SHP77 (cell line): ENCODE measurements at regions not wholly inside any gene's neighbourhood (a gene's known extent, or its start where the extent isn't known, plus 50 kb on each side); places are given as distances from the start of the nearest gene placed in this dataset.
"Not testable (repeated sequence)": the region's sequence is repeated elsewhere in the genome, so short reads cannot be mapped to it uniquely, and the experiment has no call there.

ENCODE experiments used
- DNase-seq, 2 experiments: peaks; one replicate each; lab custom pipeline; 2025; lab: John Stamatoyannopoulos, UW

DNA sequence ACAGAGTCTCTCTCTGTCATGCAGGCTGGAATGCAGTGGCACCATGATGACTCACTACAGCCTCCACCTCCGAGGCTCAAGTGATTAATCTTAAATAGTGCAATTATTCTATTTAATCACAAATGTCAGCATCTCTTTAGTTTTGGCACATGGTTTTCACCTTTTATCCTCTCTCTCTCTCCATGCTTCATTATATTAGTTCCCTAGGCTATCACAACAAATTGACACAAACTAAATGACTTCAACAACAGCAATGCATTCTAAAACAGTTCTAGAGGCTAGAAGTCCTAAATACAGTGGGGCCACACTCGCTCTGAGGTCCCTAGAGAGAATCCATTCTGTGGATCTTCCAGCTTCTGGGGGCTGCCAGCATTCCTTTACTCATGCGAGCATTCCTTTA lies 178.2 kb upstream of the ZNG1F start:
- not testable (repeated sequence) for DNase-seq

DNA sequence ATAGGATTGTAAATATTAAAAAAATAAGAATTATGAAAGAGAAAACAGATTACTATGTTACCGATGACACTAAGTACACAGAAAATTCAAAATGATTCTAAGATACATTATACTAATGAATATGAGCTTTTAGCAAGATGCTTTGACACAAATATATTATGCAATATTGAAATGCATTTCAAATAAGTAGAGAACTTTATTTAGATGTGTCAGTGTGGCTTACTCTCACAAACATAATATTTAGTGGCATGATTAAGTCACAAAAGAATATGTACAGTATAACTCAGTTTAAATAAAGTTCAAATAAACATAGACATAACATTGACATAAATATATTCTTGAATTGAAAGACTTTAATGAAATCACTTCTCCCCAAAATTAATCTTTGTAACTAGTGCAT lies 172.7 kb upstream of the ZNG1F start:
- DNase-seq, result not testable (repeated sequence)

DNA sequence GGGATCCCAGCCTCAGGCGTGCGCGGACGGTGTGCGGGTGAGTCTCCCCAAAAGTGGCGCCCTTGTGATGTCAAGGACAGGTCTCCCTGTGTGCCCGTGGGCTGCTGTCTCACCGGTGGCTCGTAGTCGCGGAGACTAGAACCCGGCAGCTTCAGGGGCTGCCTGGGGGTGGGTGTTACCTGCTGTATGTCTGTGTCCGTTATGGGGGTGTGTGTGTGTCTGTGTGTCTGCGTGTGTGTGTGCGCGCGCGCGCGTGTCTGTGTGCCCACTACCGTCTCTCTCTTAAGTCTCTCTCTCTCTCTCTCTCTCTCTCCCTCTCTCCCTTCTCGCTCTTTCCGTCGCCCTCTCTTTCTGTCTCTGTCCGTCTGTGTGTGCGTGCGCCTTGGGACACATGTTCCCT lies 170.0 kb upstream of the ZNG1F start:
- not testable (repeated sequence) for DNase-seq

GRCh38 chr9:41358682-41359081 lies 169.6 kb upstream of the ZNG1F start:
- peak; percentile 17 to 35 for DNase-seq

DNA sequence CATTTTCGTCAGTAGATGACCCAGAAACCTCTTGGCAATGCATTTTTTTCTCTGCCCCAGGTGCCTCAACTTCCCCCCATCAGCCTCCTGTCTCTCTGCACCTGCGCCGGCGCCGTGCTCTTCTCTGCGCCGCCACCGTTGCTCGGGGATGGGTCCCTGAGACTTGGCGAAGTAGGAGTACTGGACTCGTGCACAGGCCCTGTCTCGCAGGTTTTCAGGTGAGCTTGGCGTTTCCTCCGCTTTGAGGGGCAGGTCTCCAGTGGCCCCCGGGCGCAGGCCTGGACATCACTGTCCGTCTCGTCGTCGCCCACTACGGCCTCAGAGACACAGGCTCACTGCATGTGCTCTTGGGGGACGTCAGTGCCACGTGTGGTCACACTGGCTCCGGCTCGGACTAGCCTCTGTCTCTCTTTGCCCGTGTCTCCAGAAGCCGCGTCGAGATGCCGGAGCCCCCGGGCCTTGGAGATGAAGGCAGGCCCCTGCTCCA lies 168.8 kb upstream of the ZNG1F start:
- not testable (repeated sequence) for DNase-seq

GRCh38 chr9:41357350-41357748 lies 168.2 kb upstream of the ZNG1F start:
- DNase-seq, result not testable (repeated sequence)

DNA sequence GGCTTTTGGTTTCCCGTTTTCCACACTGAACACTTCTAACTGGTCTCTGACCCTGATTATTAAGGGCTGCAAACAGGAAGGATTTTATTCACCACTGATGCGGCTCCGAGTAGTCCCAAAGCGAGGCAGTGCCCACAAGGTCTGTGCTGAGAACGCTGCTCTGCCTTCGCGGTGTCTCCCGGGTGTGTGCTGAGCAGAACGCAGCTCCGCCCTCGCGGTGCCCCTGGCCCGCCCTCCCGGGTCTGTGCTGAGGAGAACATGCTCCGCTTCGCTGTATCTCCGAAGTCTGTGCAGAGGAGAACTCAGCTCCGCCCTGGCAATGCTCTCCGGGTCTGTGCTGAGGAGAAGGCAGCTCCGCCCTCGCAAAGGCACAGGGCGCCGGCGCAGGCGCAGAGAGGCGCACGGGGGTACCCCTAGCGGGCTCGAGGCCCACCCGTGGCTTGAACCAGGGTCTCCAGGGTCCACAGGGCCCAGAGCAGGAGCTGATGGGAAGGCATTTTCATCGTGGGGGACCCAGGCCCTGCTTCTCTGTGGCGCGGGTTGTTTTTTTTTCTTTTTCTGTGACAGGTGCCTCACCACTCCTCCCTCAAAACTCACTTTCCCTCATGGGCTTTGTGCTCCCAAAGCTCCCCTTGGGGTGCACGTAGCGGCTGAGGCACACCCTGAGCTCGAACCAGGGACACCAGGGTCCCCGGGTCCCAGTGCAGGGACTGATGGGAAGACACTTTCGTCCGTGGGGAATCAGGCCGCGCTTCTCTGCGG lies 167.7 kb upstream of the ZNG1F start:
- DNase-seq, result peak; percentile 28 to 37

- DNase-seq, result not testable (repeated sequence)
These were observed 166.8 kb upstream of the ZNG1F start for GRCh38 chr9:41355712-41356450.

DNA sequence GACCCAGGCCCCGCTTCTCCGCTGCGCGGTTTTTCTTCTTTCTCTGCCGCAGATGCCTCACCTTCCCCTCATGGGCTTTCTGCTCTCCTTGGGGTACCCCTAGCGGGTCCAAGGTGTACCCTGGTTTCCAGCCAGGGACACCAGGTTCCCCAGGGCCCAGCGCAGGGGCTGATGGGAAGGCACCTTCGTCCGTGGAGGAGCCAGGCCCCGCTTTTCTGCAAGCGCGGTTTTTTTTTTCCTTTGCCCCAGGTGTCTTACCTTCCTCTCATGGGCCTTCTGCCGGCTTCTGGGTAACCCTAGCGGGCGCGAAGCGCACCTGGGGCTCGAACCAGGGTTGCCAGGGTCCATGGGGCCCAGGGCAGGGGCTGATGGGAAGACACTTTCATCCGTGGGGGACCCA lies 165.9 kb upstream of the ZNG1F start:
- not testable (repeated sequence) for DNase-seq

DNA sequence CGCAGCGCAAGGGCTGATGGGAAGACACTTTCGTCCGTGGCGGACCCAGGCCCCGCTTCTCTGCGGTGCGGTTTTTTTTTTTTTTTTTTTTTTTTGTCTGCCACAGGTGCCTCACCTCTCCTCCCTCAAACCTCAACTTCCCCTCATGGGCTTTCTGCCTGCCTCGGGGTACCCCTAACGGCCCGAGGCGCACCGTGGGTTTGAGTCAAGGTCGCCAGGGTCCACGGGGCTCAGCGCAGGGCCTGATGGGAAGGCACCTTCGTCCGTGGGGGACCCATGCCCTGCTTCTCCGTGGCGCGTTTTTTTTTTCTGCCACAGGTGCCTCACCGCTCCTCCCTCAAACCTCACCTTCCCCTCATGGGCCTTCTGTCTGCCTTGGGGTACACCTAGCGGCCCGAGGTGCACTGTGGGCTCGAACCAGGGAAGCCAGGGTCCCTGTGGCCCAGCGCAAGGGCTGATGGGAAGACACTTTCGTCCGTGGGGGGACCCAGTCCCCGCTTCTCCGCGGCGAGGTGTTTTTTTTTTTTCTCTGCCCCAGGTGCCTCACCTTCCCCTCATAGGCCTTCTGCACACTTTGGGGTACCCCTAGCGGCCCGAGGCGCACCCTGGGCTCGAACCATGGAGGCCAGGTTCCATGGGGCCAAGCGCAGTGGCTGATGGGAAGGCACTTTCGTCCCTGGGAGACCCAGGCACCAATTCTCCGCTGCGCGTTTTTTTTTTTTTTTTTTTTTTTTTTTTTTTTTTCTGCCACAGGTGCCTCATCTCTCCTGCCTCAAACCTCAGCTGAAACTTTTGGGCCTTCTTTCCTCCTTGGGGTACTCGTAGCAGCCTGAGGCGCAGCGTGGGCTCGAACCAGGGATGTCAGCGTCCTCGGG lies 165.2 kb upstream of the ZNG1F start:
- DNase-seq, result not testable (repeated sequence)

DNA sequence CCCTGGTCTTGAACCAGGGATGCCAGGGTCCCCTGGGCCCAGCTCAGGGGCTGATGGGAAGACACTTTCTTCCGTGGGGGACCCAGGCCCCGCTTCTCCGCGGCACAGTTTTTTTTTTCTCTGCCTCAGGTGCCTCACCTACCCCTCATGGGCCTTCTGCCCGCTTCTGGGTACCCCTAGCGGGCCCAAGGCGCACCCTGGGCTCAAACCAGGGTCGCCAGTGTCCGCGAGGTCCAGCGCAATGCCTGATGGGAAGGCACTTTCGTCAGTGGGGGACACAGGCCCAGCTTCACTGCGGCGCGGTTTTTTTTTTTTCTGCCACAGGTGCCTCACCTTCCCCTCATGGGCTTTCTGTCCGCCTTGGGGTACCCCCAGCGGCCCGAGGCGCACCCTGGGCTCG lies 163.9 kb upstream of the ZNG1F start:
- DNase-seq, result not testable (repeated sequence)

DNA sequence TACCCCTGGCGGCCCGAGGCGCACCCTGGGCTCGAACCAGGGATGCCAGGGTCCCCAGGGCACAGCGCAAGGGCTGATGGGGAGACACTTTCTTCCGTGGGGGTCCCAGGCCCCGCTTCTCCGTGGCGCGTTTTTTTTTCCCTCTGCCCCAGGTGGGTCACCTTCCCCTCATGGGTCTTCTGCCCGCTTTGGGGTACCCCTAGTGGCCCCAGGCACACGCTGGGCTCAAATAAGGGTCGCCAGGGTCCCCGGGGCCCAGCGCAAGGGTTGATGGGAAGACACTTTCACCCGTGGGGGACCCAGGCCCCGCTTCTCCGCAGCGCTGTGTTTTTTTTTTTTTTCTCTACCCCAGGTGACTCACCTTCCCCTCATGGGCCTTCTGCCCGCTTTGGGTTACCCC lies 163.3 kb upstream of the ZNG1F start:
- DNase-seq, result not testable (repeated sequence)

GRCh38 chr9:41347893-41348292 lies 158.8 kb upstream of the ZNG1F start:
- DNase-seq, result not testable (repeated sequence)

GRCh38 chr9:41332562-41332961 lies 143.4 kb upstream of the ZNG1F start:
- DNase-seq, result not testable (repeated sequence)

DNA sequence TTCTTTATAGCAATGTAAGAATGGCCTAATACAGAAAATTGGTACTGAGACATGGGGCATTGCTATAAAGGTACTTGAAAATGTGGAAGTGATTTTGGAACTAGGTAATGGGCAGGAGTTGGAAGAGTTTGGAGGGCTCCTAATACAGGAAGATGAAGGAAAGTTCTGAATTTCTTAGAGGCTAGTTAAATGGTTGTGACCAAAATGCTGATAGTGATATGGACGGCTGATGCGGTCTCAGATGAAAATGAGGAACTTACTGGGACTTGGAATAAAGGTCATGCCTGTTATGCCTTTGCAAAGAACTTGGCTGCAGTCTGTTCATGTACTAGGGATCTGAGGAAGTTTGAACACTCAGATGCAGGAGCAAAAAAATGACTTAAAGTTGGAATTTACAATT lies 132.2 kb upstream of the ZNG1F start:
- DNase-seq, result not testable (repeated sequence)

GRCh38 chr9:41308953-41309352 lies 119.8 kb upstream of the ZNG1F start:
- not testable (repeated sequence) for DNase-seq

DNA sequence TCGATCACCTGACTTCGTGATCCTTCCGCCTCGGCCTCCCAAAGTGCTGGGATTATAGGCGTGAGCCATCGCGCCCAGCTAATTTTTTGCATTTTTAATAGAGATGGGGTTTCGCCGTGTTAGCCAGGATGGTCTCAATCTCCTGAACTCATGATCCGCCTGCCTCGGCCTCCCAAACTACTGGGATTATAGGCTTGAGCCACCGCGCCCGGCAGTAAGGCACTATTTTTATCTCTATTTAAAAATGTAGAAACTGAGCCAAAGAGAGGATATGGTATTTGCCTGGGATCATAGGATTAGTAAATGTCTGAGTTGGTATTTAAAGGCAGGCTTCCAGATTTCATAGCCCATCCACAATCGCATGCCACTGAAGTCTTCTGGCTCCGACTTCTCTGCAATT lies 96.6 kb upstream of the ZNG1F start:
- DNase-seq, result not testable (repeated sequence)

DNA sequence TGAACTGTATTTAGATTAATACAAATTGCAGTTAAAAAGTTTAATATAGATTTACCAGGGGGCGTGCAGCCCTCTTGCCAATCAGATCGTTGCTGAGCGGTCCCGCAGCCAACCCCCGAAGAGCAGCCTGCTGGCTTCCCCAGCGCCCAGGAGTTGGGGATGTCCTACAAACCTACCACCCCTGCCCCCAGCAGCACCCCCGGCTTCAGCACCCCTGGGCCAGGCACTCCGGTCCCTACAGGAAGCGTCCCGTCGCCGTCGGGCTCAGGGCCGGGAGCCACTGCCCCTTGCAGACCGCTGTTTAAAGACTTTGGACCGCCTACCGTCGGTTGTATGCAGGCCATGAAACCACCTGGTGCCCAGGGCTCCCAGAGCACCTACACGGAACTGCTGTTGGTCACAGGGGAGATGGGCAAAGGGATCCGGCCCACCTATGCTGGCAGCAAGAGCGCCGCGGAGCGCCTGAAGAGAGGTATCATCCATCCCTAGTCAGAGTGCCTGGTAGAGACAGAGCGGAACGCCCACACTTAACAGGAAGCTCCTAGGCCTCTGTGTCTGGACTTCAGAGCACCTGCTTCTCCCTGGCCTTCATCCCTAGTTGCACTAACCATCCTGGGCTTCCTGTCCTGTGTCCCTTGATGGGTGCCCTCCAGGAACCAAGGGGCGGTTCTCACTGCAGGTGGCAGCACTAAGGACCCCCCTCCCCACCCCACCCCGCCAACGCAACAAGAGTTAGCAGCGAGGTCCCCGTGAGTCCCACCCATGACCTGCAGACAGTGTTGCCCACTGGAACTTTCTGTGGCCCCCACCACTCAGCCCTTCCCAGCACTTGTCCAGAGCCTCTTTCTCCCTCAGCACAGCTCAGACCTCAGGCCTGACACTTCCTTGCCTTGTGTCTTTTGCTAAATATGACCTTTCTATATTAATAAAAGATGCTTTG lies 91.5 kb upstream of the ZNG1F start:
- DNase-seq, result not testable (repeated sequence)

- not testable (repeated sequence) for DNase-seq
These were observed 90.3 kb upstream of the ZNG1F start for GRCh38 chr9:41279437-41279836.

DNA sequence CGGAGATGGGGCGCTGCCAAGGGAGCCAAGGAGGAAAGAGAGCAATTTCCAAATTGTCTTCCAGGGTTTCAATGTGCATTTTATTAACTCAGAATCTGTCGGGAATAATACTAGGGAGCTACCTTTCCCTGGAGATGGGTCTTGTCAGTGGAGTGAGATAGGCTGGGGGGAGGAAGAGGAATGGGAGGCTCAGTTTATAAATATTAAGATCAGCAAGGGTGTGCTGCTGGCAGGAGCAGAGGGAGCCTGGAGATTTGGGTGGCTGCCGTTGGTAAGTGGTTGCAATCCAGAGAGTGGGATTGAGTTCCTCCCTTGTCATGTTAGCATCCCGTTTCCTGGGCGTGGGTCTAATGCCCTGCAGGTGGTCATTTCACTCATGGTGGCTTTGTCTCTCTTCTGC lies 89.9 kb upstream of the ZNG1F start:
- DNase-seq, result not testable (repeated sequence)
